ENCODE measurements at regions not wholly inside any gene's neighbourhood (a gene's known extent, or its start where the extent isn't known, plus 50 kb on each side); places are given as distances from the start of the nearest gene placed in this dataset.
A peak's percentile ranks its signal among the peaks of the same experiment; 100 is the strongest.

DNA sequence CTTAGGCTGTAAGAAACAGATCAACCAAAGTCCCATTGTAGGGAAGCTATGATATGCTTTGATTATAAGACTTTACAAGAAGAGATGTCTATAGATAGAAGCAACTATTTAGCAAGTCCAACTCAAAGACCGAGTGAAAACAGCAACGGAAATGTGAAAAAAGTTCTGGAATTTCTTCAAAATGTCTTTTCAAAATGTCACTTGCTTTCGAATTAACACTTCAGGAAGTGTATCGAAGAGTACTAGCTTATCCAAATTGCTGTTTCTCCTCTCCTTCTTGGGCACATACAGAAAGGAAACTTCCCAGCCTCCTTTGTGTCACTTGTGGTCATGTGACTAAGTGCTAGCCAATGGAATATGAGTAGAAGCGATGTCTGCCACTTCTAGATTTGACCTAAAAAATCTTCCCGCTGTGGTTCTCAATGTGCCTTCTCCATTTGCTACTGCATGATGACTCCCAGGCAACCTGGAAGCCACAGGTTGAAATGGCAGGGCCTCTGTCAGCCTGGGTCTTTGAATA is 89.9 kb downstream of the TSEN15 start:
- no peak for DNase-seq (ENCODE audit: low spot score)

DNA sequence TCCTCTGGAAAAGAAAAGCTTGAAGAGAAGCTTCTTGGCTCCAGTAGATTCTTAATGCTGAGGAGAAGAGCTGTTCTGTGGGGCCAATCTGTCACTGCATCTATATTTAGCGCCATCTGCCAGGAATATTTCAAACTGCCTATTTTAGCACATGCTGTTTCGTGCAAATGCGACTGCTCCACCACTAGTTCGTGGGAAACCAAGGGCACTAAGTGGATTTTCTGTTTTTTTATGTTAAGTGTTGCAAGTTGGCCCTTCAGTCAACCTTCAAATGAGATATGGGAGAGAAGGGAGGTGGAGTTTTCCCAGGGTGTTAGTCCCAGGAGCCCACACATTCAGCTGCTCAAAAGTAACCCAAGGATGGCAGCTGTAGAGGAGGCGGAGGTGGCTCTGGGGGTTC is 91.9 kb downstream of the TSEN15 start:
- peak; percentile 95 for DNase-seq (ENCODE audit: low spot score)

DNA sequence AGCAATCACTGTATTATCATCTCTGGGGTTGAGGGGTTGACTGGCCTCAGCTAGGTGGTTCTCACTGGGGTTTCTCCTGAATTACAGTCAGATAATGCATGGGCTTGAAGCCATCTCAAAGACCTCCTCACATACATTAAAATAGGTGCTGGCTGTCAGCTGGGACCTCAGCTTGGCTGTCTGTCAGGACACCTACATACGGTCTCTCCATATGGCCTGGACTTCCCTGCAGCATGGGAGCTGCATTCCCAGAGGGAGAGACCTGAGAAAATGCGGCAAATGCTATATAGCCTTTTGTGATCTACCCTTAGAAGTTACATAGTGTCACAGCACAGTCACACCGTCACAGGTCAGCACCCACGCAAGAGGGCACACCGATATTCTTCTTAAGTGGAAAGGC is 93.6 kb downstream of the TSEN15 start:
- DNase-seq (ENCODE audit: low spot score), result no peak

DNA sequence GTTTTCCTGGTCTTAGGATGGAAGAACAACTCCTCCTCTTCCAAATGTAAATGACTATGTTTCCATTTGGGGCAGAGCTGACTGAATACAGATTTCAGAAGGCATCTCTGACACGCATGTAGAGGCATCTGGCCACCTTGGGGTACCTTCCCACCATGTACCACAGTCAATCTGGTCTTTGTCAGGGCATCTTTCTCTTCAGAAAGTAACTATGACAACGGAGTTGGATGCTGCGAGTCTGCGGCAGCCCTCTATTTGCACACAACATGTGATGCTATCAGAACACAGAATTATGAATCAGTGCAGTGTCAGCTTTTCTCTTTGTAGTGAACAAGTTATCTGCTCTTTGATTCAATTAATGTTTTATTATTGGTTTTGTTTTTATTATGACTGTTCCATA is 94.7 kb downstream of the TSEN15 start:
- DNase-seq (ENCODE audit: low spot score), result no peak

DNA sequence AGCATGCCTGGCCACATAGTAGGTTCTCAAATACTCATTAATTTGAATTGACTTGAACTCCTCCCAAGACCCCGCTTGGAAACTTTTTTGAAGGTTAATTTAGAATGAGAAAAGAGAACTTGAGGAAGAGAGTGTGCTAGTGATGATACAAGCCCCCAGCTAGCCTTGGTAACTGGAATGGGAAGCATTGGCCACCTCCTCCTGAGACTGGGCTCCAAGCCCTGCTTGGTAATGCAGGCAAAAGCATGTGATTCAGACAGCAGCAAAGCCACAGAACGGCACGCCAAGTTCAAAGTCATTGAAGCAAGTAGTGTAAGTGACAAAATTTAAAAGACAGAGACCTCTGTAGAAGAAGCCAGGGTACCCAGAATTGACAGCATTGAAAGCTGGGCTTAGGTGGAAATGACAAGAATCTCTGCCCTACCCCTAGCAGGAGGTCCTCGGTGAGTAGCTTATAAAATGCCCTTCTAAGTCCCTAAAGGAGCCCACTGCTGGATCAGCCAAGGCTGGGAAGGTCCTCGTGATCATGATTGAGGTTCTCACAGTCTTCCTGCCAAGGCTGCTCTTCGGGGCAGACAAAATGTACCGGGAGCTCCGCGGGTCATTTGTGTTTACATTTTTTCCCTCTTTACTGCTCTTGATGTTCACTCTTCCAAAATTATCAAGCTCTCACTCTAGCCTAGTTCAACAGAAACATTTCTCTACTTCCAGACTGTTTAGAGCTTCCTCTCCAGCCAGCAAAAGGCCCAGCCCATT is 99.4 kb downstream of the TSEN15 start:
- DNase-seq (ENCODE audit: low spot score), result peak; percentile 89

DNA sequence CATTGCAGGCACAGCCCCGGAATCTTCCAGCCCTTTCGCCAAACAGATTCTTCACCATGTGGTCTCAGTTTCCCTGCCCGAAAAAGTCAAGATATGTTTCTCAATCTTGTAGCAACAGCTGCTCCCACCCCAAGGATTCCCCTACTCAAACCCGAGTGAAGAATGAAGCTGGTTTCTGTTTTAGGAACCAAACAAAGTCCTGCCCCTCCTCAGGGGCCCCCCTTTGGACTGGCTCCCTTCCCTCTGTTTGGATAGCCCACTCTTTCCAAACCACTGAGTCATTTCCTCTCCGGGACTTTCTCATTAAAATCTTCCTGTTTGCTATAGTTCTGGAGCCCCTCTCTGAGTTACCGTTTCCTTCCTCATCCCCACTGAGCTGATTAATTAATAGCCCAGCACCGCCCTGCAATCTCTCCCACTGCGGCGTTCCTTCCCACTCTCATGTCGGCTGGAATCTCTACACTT is 100.9 kb downstream of the TSEN15 start:
- no peak for DNase-seq (ENCODE audit: low spot score)

DNA sequence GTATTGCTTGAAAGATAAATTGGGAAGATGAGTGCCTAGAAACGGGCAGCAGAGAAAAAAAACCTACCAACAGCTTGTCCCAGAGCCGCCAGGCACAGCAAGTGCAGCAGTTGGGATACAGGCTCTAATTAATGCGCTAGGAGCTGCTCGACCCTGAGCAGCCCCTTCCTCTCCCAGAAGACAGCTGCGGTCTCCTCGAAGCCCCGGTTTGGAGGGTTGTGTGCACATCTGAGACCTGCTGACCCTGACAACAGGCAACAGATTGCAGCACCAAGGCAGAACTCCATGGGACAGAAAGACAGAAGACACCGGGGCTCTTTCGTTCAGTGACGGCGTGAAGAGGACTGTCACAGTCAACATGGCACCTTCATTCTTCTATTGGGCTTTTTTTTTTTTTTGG is 101.4 kb downstream of the TSEN15 start:
- peak; percentile 35 for DNase-seq (ENCODE audit: low spot score)

DNA sequence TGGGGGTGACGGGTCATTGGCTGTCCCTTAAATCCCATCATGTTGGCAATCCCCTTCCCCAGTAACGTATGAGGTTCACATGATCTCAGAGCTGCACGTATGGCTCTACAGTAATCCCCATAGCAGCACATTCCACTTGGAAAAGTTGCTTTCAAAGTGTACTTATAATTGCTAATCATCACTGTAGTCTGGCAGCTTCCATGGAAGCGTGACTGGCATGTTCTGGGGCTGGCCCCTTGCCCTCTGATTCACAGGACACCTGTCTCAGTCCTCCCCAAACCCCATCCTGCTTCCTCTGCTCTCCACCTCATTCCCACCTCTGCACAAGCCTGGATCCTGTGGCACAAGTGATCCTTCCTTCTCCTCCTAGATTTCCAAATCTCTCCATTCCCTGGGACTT is 102.2 kb downstream of the TSEN15 start:
- DNase-seq (ENCODE audit: low spot score), result no peak

DNA sequence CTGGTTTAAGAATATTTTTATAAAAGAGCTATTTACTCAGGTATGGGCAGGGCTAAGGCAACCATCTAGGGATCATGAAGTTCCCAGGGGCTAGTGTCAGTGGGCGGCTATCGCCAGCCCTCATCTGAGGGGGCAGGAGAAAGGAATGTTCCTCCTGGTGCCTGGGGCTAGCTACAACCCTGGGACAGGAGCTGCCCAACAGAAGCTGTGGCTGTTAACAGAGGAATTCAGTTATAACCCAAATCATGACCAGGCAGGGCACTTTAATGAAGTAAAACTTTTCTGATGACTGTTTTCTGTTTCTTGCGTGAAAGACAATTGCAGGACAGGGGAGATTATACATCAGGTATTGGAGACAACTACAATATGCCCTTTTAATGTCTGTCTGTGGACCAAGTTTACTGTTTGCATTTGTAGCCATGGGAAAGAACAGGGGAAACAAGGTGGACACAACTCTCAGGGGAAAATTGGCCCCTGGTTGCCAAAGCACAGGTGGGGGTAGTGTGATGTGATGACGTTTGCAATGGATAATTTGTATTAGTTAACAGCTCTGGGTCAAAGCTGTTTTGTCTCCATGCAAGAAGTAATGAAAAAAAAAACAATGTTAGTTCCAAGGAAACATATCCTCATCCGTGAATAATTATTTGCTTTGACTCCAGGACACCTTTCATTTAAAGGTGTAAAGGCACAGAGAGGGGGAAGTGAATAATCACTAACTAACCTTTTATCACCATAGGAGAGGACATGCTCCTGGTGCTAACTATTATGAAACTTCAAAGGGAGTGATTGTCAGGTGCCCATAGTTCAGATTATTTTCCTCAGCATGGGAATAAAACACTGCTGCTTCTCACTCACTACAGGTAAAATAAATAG is 105.2 kb downstream of the TSEN15 start:
- no peak for DNase-seq (ENCODE audit: low spot score)

DNA sequence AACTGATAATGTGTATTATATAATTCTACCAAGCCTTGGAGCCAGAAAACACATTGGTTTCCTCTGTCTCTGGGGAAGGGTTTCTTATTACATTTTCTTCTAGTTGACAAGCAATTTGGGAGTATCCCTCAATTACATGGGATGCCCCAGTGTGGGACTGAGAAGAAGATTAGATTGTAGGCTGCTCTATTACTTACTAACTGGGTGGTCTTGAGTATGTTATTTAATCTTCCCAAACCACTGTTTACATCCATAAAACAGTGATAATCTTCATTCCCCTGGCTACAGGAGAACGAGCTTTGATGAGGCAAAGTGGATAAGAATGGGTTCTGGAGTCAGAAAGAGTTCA is 105.8 kb downstream of the TSEN15 start:
- DNase-seq (ENCODE audit: low spot score), result no peak

DNA sequence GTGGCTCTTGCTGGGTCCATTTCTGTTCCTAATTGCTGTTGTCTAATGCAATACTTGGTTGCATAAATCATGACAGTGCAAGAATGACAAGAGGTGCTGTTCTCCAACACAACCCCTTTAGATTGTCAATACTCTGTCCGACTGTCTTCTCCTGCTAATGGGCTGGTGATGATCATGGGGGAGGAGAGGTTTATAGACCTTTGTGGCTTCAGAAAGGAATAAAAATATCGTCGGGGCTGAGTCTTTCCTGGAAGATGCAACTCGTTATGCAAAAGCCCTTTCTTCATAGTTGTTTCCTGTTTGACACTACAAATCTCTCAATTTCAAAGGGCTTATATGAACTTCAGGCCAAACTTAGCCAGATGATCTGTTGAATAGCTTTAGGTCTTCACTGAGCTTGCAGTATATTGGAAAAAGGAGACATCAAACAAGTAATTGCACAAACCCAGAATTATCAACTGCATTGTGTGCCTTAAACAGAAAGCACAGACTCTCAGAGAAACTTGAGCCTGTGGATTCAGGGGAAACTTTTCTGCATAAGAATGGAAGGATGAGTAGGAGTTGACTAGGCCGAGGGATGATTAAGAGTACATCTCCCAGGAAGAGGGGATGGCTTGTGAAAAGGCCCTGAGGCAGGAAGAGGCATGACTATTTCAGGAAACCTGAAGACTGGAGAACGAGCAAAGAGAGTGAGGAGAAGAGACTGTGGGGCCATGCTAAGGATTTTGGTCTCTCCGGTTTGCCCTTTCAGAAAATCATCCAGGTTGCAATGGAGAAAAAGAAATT is 107.6 kb downstream of the TSEN15 start:
- DNase-seq (ENCODE audit: low spot score), result no peak

DNA sequence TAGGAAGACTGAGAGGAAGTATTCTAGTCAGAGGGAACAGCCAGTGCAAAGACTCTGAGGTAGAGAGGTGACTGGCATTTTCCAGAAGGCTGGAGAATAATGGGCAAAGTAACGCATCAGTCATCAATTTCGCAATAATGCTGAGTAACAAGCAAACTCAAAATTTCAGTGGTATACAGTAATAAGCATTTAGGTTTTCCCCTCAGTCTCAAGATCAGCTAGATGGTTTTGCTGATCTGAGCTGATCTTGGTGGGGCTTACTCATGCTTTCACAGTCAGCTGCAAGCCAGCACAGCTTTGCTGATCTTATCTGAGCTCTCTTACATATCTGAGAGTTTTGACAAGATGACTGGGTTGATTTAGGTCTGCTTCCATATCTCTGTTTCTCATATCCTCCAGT is 108.7 kb downstream of the TSEN15 start:
- no peak for DNase-seq (ENCODE audit: low spot score)

DNA sequence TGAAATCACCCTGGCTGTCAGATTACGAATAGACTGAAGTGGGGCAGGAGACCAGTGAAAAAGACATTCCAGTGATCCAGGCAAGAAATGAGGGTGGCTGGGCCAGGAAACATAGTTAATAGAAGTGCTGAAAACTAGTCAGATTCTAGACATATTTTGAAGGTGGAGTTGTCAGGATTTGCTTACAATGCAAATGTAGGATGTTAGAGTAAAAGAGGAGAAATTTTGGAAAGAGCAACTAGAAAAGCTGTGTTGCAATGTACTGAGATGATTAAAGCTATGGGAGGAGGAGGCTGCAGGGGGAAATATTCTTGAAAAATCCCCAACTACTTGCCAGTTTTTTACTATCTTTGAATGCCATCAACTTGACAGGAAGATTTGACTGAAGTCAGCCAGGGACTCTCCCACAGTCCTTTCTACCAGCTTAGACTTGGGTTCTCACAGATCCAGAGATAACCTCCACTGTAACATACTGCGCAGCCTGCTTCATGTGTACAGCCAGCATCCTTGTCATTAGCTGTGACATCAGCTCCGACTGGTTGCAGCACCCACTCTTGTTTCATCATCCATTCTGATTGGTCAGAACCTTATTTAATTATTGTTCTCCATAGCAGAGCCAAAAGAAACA is 109.7 kb downstream of the TSEN15 start:
- DNase-seq (ENCODE audit: low spot score), result no peak

DNA sequence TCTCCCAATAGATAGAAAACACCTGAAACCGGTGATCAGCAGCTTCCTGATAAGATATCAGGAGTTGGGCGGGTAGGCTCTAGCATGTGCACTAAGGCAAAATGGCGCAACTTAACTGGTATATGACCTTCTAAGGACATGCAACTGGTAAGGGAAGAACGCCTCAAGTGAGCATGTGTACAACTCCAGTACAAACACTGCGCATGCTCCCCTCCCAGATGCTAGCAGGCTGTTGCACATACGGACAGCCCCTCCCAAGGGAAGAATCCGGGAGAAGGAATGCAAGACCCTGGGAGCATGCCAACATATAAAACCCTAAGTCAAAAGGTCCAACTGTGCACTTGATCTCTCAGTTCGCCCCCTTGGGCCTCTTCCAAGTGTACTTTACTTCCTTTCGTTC is 110.8 kb downstream of the TSEN15 start:
- no peak for DNase-seq (ENCODE audit: low spot score)

DNA sequence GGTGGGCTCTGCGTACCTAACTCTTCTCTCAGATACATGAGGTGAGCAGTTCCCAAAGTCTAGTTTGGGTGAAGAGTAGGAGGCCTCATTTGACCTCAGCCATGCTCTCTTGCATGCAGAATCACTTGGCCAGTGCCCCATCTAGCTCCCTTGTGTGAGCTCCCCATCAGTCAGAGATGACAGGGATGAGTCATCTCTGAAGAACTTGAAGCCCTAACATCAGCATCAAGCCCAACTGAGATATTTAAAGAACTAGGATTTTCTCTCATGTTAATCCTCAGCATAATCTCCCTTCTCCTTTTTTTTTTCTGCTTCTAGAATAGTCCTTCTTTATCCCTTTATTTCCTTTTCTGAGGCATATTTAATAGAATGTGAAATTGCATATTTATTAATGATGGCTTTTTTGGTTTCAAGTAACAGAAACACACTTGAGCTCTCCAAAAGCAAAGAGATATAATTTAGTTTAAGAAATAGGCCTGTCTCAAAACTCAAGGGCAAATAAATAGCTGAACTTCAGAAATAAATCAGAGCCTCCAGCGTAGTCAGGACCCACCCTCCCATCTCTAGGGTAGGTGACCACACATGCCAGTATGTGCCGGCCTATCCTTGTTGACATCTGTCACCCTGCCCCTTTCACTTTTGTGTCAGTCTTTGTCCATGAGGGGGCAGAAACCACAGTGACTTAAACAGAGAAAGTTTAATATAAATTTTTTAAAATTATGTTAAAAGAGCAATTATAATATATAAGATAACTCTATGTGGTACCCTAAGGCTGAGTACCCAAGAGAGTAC is 112.3 kb downstream of the TSEN15 start:
- no peak for DNase-seq (ENCODE audit: low spot score)

DNA sequence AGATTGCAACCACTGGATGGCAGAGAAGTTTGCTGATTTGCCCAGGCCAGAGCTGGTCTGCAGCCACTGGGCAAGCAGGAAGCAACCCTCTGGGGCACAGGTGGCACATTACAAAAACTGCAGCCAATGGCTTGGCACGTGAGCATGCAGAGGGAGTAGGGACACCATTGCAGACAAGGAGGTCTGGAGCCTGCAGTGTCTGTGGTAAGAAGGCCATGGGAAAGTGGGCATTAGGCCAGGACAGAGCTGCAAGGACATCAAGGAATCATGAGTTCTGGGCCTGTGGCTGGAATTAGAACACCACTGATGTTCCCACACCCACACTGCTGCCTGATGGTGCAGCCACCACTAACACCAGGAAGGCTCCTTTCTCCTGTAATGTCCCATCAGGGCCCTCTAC is 113.0 kb downstream of the TSEN15 start:
- no peak for DNase-seq (ENCODE audit: low spot score)

DNA sequence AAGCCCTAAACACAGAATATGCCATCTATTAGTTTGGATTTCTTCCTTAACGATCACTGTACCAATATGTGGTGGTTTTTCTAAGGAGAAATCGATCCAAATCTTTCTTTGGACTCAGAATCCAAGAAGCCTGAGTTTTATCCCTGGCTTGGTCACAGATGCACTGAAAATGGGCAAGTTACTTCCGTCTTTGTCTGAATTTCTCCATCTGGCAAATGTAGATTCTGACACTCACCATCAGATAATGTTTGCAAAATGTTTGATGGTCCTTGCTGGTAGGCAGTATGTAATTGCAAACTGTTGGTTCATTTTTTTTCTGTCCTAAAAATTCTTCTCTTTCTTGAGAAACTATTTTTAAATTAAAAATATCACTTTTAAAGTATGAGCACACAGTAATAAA is 115.0 kb downstream of the TSEN15 start:
- DNase-seq (ENCODE audit: low spot score), result no peak

DNA sequence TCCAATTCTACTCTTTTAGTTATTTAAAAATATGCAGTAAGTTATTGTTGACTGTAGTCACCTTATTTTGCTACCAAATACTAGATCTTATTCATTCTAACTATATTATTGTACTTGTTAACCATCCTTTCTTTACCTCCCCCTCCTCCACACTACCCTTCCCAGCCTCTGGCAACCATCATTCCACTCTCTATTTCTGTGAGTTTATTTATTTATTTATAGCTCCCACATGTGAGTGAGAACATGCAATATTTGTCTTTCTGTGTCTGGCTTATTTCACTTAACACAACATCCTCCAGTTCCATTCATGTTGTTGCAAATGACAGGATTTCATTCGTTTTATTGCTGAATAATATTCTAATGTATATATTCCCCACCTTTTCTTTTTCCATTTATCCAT is 115.8 kb downstream of the TSEN15 start:
- DNase-seq (ENCODE audit: low spot score), result no peak

DNA sequence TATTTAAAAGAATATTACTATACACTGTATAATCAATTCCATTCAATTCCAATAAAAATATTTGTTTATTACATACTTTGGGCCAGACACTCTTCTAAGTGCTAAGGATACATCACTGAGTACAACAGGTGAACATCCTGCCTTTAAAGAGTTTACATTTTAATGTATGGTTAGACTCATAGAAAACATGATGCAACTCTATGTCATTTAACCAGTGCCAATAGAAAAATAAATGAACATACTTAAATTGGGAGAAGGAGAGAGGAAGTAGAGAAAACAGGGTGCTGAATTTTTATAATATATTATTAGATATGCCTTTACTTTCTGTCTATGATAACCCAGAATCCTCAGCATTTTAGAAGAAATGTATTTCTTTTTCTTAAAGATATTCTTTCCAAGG is 119.2 kb downstream of the TSEN15 start:
- no peak for DNase-seq (ENCODE audit: low spot score)

DNA sequence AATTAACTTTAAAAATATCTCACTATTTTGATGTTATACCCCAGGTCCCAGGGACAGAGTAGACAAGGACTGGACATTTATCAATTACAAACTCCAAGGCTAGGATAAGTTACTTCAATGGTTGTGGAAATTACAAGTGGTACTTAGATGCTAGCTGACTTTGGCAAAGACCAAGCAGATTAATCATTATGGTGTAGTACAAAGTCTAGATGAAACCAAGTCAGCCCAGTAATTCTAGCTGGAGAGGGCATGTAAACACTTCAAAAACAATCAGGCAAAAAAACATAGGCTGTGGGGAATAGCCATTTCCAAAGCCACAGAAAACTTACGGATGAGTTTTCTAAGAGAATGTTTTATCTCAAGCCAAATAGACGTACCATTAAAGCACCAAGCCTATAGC is 124.5 kb downstream of the TSEN15 start:
- no peak for DNase-seq (ENCODE audit: low spot score)

DNA sequence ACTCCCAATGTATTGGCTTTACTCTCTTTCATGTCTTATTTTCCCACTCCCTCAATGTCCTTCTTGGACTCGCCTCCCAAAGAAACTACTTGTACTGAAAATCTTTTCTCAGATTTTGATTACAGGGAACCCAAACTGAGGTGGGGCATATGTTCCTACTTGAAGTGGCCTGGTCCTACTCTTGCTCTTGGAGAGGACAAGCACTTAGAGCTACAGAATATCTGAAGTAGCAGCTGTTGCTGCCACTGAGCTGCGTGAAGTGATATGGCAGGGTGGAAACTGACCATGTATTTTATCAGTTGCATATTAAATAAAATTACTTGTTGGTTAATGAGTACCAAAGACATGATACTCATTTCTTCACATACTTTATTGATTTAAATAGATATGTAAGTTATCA is 129.5 kb downstream of the TSEN15 start:
- no peak for DNase-seq (ENCODE audit: low spot score)

Measured in cerebellar cortex (tissue), 1 donor.